ENCODE measurements at regions not wholly inside any gene's neighbourhood (a gene's known extent, or its start where the extent isn't known, plus 50 kb on each side); places are given as distances from the start of the nearest gene placed in this dataset.
A peak's percentile ranks its signal among the peaks of the same experiment; 100 is the strongest.

DNA sequence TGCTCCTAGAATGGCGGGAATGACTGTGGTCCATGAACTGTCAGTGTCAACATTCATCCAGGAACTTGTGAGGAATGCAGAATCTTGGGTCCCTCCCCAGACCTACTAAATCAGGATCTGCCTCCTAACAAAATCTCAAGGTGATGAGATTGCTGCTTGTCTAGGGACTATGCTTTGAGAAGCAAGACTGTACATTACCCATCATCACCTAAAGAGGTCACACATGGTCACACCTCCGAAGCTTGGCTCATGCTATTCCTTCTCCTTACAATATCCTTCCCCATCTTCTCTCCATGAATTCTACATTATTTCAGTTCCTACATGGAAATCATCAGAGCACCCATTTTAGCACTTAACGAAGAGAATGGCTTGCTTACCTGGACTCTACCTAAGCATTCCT is 102.3 kb upstream of the JARID2 start:
- no peak overlapping the region for H3K27ac ChIP-seq
- H3K4me3 ChIP-seq (ENCODE audit: low read depth, low read length) = no peak overlapping the region
- in situ Hi-C loops (cut with HindIII; ENCODE audit: low pct_ligation_motif_present, low sequenced_read_pairs) = no loop called here
- TF ChIP-seq, protein P1, sequence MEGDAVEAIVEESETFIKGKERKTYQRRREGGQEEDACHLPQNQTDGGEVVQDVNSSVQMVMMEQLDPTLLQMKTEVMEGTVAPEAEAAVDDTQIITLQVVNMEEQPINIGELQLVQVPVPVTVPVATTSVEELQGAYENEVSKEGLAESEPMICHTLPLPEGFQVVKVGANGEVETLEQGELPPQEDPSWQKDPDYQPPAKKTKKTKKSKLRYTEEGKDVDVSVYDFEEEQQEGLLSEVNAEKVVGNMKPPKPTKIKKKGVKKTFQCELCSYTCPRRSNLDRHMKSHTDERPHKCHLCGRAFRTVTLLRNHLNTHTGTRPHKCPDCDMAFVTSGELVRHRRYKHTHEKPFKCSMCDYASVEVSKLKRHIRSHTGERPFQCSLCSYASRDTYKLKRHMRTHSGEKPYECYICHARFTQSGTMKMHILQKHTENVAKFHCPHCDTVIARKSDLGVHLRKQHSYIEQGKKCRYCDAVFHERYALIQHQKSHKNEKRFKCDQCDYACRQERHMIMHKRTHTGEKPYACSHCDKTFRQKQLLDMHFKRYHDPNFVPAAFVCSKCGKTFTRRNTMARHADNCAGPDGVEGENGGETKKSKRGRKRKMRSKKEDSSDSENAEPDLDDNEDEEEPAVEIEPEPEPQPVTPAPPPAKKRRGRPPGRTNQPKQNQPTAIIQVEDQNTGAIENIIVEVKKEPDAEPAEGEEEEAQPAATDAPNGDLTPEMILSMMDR (IDR thresholded peaks at IDR 0.05; ENCODE audit: low read depth, low read length, missing control alignments) = no peak
- H3K27me3 ChIP-seq (replicated peaks) = no peaks in the 10 kb centered on the region
- H3K36me3 ChIP-seq (replicated peaks) = no peaks in the 10 kb centered on the region
- no peak for DNase-seq

DNA sequence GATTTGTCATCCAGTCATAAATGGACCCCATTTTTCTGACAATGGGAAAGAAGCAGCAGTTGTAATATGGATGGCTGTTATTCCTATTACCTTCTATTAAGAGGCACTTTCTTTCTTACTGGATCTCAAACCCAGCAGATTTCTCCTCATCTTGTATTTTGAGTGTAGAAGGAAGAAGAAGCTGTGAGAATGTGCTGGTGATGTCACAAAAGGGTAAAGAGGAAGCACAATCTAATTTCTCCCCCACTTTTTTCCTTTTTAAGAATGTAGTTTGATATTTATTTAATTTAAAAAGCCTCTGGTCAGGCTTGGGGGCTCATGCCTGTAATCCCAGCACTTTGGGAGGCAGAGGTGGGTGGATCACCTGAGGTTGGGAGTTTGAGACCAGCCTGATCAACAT is 100.0 kb upstream of the JARID2 start:
- Histone ChIP-seq H3K4me3 (ENCODE audit: low read depth, low read length) (no peak overlapping the region), H3K27ac (no peak overlapping the region), H3K36me3 (replicated peaks) (no peaks in the 10 kb centered on the region), H3K27me3 (replicated peaks) (no peaks in the 10 kb centered on the region)
- in situ Hi-C loops (cut with HindIII; ENCODE audit: low pct_ligation_motif_present, low sequenced_read_pairs) = no loop called here
- TF ChIP-seq, protein P1 (IDR thresholded peaks at IDR 0.05; ENCODE audit: low read depth, low read length, missing control alignments) = no peak
- DNase-seq = no peak

DNA sequence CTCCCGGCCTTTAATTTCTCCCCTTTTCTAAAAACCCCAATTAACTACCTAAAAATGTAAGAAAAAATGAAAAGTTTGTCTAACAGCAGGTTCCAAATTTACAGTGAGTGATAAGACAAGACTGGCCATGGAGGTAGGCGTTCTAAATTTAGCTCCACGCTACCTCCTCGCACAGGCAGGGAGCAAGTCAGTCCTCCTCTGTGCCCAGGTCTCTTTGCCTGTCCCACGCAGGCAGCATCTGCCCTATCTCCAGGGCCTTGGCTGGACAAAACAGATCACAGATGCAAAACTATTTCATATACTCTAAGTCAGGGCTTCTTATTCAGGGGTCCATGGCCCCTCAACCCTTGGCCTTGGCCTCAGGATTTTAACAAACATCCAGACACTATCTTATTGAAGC is 98.0 kb upstream of the JARID2 start:
- no peak overlapping the region for H3K27ac ChIP-seq
- in situ Hi-C loops (cut with HindIII; ENCODE audit: low pct_ligation_motif_present, low sequenced_read_pairs) = no loop called here
- H3K27me3 ChIP-seq (replicated peaks) = no peaks in the 10 kb centered on the region
- TF ChIP-seq, protein P1 (IDR thresholded peaks at IDR 0.05; ENCODE audit: low read depth, low read length, missing control alignments) = no peak
- no peaks in the 10 kb centered on the region for H3K36me3 ChIP-seq (replicated peaks)
- no peak overlapping the region for H3K4me3 ChIP-seq (ENCODE audit: low read depth, low read length)
- no peak for DNase-seq

DNA sequence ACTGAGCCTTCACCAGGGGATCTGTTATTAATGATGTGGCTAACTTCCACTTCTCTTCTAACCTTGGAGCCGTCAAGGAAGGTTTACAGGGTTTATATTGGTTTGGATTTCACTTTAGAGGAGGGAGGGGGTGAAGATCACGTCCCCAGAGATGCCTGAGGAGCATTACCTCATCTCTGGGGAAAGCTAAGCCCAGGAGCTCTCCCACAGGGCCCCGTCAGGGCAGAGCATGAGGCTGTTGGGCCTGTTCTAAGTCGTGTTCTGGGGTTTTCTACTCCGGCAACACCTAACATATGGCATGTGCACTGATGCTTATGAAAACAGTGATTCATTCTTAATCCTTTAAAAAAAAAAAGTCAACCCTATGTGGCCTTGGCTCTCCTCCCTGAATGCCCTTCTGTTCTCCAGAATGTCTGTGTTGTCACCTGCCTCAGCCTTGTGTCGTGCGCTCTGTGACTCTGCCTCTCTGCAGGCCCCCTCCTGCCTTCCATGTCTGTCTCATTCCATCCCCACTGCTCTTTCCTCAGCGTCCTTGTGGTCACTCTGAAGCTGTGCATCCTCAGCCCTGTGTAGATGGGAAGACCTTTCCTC is 97.4 kb upstream of the JARID2 start:
- peak; percentile 63 for DNase-seq
- H3K36me3 ChIP-seq (replicated peaks) = no peaks in the 10 kb centered on the region
- no peaks in the 10 kb centered on the region for H3K27me3 ChIP-seq (replicated peaks)
- H3K27ac ChIP-seq = no peak overlapping the region
- TF ChIP-seq, protein P1 (IDR thresholded peaks at IDR 0.05; ENCODE audit: low read depth, low read length, missing control alignments) = peak; percentile 49
- H3K4me3 ChIP-seq (ENCODE audit: low read depth, low read length) = no peak overlapping the region
- in situ Hi-C loops (cut with HindIII; ENCODE audit: low pct_ligation_motif_present, low sequenced_read_pairs) = no loop called here

DNA sequence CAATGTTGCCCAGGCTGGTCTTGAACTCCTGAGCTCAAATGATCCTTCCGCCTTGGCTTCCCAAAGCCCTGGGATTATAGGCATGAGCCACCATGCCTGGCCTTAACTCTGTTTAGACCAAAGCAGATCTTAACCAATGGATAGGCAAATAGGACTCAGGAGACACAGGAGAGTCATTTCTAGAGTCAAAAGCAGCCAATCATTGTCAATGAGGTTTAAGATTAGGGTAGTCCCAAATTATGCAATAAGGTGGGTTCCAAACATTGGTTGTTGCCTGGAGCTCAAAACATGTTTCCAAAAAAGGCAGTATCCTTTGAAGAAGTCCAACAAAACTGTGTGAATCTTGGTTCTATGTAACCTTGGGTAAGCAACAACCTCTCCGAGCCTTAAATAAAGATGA is 95.7 kb upstream of the JARID2 start:
- Histone ChIP-seq H3K27me3 (replicated peaks) (no peaks in the 10 kb centered on the region), H3K36me3 (replicated peaks) (no peaks in the 10 kb centered on the region), H3K27ac (no peak overlapping the region), H3K4me3 (ENCODE audit: low read depth, low read length) (no peak overlapping the region)
- in situ Hi-C loops (cut with HindIII; ENCODE audit: low pct_ligation_motif_present, low sequenced_read_pairs) = no loop called here
- DNase-seq = no peak
- TF ChIP-seq, protein P1 (IDR thresholded peaks at IDR 0.05; ENCODE audit: low read depth, low read length, missing control alignments) = no peak

DNA sequence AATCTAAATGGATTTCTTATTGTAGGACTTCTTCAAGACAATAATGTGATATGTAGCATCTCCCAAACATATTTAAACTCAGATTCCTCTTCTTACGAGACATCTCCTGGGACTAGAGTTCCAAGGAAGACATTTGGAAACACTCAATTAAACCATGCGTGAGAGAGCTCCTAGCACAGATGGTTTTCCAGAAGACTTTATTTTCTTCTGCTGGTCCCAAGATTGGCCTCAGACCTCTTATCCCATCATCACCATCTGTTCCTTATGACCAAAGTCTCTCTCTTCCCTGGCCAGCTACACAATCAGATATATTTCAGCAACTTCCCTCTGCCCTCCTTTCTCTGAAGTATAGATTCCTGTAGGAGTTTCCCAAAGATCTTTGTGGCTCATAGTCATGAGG is 93.2 kb upstream of the JARID2 start:
- TF ChIP-seq, protein P1 (IDR thresholded peaks at IDR 0.05; ENCODE audit: low read depth, low read length, missing control alignments) = no peak
- H3K27ac ChIP-seq = no peak overlapping the region
- no peaks in the 10 kb centered on the region for H3K36me3 ChIP-seq (replicated peaks)
- in situ Hi-C loops (cut with HindIII; ENCODE audit: low pct_ligation_motif_present, low sequenced_read_pairs) = no loop called here
- H3K27me3 ChIP-seq (replicated peaks) = no peaks in the 10 kb centered on the region
- DNase-seq = no peak
- H3K4me3 ChIP-seq (ENCODE audit: low read depth, low read length) = no peak overlapping the region
